GM19240 (cell line): ENCODE measurements at regions not wholly inside any gene's neighbourhood (a gene's known extent, or its start where the extent isn't known, plus 50 kb on each side); places are given as distances from the start of the nearest gene placed in this dataset.
"Not testable (repeated sequence)": the region's sequence is repeated elsewhere in the genome, so short reads cannot be mapped to it uniquely, and the experiment has no call there.

Source experiments
- DNase-seq: peaks from one replicate; pipeline ENCODE4 v3.0.0; 2011; ENCODE audit warnings: low spot score; ENCODE audit not compliant: insufficient read length

DNA sequence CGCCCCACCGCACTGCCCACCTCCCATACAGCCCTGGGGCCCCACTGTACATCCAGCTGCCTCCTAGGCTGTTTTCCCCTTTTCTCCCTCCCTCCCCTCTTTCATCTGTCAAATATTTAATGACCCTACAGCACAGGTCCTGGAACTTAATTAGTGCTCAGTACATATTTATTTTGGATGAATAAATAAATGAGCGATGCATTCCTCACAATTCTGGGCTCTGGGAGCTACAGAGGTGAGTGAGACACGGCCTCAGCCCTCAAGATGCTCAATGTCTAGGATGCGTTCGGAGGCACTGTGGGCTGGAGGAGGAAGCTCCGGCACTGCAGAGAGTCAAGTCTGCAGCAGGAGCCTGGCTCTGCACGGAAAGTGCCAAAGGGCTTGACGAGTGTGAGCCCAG, 175.0 kb downstream of the FAM43A start:
- no peak for DNase-seq

DNA sequence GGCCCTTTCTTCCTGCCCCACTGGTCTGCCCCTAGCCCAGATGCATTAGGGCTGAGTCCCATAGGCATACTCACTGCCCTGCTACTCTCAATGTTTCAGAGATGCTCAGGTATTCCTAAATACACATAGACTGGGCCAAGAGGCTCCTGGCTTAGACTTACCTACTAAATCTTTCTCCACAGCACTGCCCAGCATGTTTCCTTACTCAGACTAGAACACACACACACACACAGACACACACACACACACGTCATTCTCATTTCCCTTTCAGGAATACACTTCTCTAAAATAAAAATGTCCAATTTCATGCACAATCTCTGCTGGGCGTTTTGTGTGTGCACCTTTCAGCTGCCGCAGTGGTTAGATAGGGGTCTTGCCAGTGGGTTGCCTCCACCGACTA, 175.7 kb downstream of the FAM43A start:
- DNase-seq: no peak

- DNase-seq: no peak
These were observed 179.4 kb downstream of the FAM43A start for GRCh38 chr3:194865061-194865460.

DNA sequence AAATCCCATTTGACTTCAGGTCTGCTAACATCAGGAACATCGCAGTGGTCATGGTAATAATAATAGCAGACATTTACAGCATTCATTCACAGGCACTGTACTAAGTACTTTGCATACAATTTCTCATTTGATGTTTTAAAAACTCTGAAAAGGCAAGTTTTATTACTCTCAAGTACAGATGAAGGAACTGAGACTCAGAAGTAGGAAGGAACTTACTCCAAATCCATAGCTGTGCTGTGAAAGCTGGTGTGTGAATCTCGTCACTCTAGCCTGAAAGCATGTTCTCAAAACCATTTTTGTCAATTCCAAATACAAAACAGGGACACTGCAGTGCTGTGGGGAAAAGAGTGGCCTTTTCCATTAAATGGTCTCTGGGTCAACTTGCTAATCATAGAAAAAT, 179.9 kb downstream of the FAM43A start:
- no peak for DNase-seq

GRCh38 chr3:194866236-194866635, 180.6 kb downstream of the FAM43A start:
- no peak for DNase-seq

- no peak for DNase-seq
These were observed 181.7 kb downstream of the FAM43A start for GRCh38 chr3:194867270-194867983.

DNA sequence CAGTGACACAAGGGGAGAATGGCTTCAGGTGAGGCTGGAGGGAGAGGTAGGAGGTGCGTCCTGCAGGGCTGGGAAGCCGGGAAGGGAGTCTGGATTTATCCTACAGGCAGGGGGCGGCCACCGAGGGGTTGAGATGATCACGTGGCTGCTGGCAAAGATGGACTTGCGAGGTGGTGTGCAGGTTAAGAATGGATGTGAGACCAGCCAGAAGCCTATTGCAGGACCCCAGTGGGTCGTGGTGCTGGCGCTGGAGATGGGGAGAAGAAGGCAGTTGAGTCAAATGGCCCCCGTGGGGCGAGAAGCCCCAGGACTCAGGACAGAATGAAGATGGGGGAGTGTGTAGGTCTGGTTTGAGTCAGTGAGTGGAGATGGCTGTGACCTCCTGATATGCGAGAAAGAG, 183.1 kb downstream of the FAM43A start:
- no peak for DNase-seq

- no peak for DNase-seq
These were observed 183.9 kb downstream of the FAM43A start for GRCh38 chr3:194869482-194870169.

DNA sequence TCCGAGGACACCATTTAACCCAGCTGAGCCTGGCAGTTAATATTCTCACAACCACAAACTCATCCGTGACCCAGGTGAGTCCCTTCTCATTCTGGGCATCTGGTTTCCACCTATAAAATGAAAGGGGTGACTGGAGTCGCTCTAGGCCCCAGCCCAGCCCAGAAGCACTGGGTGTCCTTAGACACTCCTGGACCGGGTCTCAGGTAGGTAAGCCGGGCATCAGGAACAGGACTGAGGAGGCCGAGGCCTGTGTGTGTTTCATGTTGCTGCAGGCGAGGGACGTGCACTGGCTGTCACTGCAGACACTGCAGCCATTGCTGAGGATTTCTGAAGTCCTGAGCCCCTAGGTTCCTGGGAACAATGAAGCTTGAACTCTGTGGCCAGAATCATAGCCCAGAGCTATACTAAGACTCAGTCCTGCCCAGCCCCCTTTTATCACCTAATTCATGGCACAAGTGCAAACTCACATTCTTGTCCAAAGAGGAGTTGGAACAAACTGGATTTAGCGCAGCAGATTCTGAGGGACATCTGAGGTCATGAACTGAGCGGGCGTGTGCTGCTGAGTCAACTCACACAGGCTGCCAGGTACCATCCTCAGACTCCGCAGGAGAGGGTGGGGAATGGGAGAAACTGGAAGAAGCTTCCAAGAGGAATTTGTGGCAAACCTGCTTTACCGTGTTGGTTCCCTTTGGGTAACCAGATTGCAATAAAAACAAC, 184.9 kb downstream of the FAM43A start:
- DNase-seq: no peak

- peak; percentile 6 for DNase-seq
These were observed 185.6 kb downstream of the FAM43A start for GRCh38 chr3:194871143-194871863.

DNA sequence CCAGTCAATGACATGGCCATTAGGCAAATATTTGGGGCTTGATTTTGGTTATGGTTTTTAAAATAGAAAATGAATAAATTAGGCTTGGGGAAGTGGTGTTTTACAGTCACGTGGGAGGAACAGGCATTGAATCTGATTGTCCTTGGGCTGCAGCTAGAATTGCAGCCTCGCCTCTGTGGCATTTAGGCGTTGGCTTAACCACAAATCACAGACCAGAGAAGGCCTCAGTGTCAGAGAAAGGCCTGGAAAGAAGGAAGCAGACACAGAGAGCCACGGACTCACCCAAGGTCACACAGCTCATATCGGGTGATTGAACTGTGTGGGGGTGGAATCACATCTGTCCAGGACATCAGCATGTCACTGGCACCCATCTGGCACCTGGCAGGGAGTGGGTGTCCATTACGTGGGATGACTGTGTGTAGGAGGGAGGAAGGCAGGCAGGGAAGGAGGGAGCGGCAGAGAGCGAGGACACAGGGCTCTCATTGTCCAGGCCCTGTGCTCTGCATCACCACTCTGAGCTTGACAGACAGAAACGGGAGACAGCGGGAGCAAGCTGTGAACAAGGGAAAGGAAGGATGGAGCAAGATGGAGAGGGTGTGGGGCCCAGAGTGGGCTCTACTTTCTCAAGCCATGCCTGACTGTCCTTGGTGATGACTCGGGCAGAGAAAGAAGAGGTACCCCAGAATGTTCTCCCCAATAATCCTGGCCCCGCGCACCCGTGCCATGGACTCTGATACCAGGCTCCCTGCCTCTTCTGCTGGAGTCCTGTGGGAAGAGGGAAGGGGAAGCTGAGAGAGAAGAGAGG, 186.4 kb downstream of the FAM43A start:
- DNase-seq: no peak

- DNase-seq: no peak
These were observed 186.9 kb downstream of the FAM43A start for GRCh38 chr3:194872669-194872977.

DNA sequence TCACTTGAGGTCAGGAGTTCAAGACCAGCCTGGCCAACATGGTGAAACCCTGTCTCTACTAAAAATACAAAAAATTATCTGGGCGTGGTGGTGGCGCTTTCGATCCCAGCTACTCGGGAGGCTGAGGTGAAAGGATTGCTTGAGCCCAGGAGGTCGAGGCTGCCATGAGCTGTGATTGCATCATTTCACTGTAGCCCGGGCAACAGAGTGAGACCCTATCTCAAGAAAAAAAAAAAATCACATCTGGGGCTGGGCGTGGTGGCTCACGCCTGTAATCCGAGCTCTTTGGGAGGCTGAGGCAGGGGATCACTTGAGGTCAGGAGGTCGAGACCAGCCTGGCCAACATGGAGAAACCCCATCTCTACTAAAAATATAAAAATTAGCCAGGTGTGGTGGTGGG, 187.8 kb downstream of the FAM43A start:
- not testable (repeated sequence) for DNase-seq

DNA sequence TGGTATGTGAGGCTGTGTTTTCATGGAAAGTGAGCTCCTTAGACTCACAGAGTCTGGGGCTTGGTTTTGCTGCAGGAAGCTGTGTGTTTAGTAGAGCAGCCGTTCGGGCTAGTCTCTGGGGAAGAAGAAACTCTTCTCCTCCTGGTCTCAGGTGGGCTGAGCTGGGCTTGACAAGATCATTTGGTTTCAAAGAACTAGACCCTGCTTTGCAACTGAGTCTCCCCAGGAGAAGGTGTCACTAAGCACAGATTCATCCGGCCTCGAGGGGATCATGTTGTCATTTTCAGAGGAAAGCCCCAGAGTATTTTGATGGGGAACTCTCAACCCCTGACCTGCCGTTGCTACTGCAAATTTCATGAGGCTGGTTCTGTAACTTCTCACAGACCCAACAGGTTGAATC, 188.5 kb downstream of the FAM43A start:
- no peak for DNase-seq

- DNase-seq: no peak
These were observed 189.1 kb downstream of the FAM43A start for GRCh38 chr3:194874783-194875182.

DNA sequence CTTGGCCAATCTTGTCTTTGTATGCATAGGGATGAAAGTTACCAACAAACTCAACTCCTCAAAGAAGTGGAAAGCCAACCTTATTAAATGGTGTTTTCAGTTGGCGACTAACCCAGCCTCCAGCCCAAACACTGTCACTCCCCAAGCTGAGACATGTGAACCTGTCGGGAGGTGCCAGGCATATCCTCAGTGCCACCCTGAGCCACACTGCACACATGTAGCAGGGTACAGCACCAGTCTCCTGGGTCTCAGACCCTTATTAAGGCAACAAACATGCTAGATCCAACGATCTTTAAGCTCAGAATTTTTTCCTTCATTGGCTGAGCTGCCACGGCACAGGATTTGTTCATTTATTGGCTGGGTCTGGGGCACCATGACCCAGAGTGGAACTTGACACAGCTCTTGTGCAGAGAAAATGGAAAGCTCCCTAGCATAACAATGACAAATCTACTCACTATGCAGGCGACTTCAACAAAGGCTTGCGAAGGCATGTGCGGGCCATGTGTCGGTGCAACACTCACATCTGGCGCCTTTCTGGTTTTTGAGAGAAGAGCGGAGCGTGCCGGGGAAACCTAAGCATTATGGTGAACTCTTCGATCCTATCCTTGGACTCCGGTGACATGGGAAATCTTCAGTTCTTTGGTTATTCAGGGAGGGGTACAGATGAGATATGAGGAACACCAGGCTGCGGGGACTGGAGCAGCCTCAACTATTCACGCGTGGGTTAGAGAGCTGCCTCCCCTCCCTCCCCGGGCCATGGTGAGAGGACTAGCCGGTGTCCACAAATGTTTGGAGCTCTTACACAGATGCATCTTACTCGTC, 190.1 kb downstream of the FAM43A start:
- no peak for DNase-seq

DNA sequence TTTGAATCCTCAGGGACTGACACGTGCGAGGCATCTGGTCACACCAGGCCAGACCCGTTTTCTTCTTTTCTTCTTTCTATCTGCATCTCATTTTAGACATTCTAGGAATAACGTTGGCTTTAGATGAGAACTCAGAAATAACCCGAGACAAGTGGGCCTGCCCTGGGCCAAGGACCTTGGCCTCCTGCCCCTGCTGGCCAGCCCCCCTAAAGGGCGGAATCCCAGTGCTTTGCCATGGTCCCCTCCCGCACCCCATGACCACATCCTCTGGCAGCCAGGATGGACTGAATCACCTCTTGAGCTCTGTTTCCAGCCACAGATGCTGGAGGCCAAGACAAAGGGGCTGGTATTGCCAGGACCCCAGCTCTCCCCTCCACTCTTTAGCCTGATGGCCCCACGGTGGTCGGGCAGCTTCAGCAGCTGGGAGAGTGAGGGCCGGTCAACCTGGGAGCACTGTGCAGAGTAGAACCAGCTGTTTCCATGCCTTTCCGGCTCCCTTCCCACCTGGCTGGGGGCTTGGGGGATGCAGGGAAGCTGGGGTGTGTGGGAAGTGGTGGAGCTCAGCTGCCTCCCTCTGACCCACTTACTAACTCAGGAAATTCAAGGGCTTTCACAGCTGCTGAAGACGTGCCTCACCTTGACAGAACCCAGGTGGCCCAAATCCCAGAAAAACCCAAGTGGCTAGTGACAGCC, 190.9 kb downstream of the FAM43A start:
- DNase-seq: no peak

DNA sequence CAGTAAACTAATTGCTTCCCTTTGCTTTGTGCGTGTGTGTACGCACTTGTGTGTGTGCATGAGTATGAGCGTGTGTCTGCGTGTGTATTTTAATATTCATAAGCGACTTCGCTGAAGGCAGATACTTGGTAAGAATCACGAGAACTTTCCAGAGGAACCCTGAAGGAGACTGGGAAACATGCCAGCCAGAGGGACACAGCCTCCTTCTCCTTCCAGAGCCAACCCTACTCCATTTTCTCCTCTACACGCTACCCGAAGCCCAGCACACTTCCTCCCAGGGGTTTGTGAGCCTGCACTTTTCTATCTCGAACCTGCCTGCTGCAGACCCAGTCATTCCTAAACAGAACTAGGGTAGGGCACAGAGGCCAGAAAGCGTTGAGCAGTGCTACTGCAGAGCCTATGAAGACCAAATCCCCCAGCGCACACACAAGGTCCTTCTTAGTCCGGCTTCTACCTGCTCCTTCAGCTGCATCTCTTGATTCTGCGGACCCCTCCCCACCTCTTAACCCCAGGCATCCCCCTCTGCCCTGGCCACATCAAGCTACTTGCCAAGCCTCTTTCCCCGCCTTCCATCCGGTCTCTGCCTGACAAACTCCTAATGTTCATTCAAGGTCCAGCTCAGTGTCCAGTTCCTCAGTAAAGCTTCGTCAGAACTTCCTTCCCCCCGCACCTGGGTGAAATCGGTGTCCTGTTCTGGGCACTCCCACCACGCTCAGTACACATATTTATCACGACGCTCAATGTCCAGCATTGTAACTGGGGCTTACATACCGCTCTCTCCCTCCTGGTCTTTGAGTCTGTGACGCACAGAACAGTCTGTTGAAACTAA, 191.8 kb downstream of the FAM43A start:
- no peak for DNase-seq
